Dendritic cell treated with granulocyte-macrophage colony-stimulating factor and Interleukin-4, amounts not matched to agents 40 ng/mL and 50 ng/mL, for 4 days (primary cell): ENCODE measurements at regions not wholly inside any gene's neighbourhood (a gene's known extent, or its start where the extent isn't known, plus 50 kb on each side); places are given as distances from the start of the nearest gene placed in this dataset.

Experiments used
- H3K27ac Mint-ChIP-seq: one replicate; pipeline ENCODE4 v1.8.0; 2022; ENCODE audit warnings: mild to moderate bottlenecking, mixed read lengths
- H3K27me3 Mint-ChIP-seq: one replicate; pipeline ENCODE4 v1.8.0; 2022; ENCODE audit warnings: mild to moderate bottlenecking, mixed read lengths
- H3K36me3 Mint-ChIP-seq: one replicate; pipeline ENCODE4 v1.8.0; 2022; ENCODE audit warnings: low read depth, mixed read lengths
- H3K4me1 Mint-ChIP-seq: one replicate; pipeline ENCODE4 v1.8.0; 2022; ENCODE audit warnings: low read depth, mixed read lengths
- H3K4me3 Mint-ChIP-seq: one replicate; pipeline ENCODE4 v1.8.0; 2022; ENCODE audit warnings: mild to moderate bottlenecking, moderate library complexity, mixed read lengths
- H3K9me3 Mint-ChIP-seq: one replicate; pipeline ENCODE4 v1.8.0; 2022; ENCODE audit warnings: mixed read lengths
- intact Hi-C: fragments of 100-400 bp; cut with micrococcal nuclease; formaldehyde crosslinking; loops from one replicate; pipeline ENCODE4 v1.15.0; 2022

- no peak overlapping the region for H3K27ac Mint-ChIP-seq
- no peaks in the 10 kb centered on the region for H3K4me1 Mint-ChIP-seq
- H3K36me3 Mint-ChIP-seq: no peaks in the 10 kb centered on the region
- H3K4me3 Mint-ChIP-seq: no peak overlapping the region
- intact Hi-C loops: no loop called here
- peaks cover 3% of the 10 kb centered on the region for H3K9me3 Mint-ChIP-seq
- H3K27me3 Mint-ChIP-seq: no peaks in the 10 kb centered on the region
Observed at GRCh38 chr3:167120828-167121227, 259.3 kb downstream of the ZBBX start.

- H3K4me1 Mint-ChIP-seq: no peaks in the 10 kb centered on the region
- no peaks in the 10 kb centered on the region for H3K36me3 Mint-ChIP-seq
- peaks cover 1% of the 10 kb centered on the region for H3K27me3 Mint-ChIP-seq
- peaks cover 9% of the 10 kb centered on the region for H3K9me3 Mint-ChIP-seq
- no peak overlapping the region for H3K4me3 Mint-ChIP-seq
- intact Hi-C loops: no loop called here
- H3K27ac Mint-ChIP-seq: no peak overlapping the region
Observed at GRCh38 chr3:167116120-167116922, 263.8 kb downstream of the ZBBX start.

DNA sequence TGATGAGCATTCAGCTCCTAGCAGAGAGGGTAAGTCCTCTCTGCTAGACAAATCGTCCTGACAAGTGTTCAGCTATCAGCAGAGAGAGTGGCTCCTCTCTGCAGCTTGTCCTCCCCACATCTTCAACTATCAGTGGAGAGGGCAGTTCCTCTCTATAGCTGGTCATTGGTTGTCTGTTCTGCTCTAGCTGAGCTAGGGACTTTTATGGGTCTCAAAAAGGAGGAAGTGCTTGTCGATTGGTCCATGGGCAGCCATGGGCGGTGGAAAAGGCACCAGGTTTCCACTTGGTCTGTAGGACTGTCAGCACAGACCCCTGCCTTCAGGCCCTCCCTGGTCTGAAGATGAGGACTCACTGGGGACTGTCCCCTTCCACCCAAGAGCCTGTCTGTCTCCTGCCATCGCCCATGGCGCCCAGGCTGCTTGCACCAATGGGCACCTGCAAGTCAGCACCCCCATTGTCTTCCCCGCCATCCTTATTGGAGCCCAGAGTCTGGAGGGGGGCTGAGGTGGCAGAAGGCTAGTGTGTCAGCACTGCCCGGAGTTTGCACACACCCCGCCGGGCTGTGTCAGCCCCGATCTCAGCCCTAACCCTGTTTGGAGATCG, 264.7 kb downstream of the ZBBX start:
- Mint-ChIP-seq H3K4me1 (no peaks in the 10 kb centered on the region), H3K9me3 (peaks cover 9% of the 10 kb centered on the region), H3K36me3 (no peaks in the 10 kb centered on the region), H3K27me3 (peaks cover 1% of the 10 kb centered on the region), H3K4me3 (no peak overlapping the region), H3K27ac (no peak overlapping the region)
- intact Hi-C loops: no loop called here

- Mint-ChIP-seq H3K4me3 (no peak overlapping the region), H3K9me3 (peaks cover 9% of the 10 kb centered on the region), H3K4me1 (no peaks in the 10 kb centered on the region), H3K27me3 (peaks cover 1% of the 10 kb centered on the region), H3K27ac (no peak overlapping the region), H3K36me3 (no peaks in the 10 kb centered on the region)
- intact Hi-C loops: no loop called here
Observed at GRCh38 chr3:167114619-167115018, 265.5 kb downstream of the ZBBX start.

DNA sequence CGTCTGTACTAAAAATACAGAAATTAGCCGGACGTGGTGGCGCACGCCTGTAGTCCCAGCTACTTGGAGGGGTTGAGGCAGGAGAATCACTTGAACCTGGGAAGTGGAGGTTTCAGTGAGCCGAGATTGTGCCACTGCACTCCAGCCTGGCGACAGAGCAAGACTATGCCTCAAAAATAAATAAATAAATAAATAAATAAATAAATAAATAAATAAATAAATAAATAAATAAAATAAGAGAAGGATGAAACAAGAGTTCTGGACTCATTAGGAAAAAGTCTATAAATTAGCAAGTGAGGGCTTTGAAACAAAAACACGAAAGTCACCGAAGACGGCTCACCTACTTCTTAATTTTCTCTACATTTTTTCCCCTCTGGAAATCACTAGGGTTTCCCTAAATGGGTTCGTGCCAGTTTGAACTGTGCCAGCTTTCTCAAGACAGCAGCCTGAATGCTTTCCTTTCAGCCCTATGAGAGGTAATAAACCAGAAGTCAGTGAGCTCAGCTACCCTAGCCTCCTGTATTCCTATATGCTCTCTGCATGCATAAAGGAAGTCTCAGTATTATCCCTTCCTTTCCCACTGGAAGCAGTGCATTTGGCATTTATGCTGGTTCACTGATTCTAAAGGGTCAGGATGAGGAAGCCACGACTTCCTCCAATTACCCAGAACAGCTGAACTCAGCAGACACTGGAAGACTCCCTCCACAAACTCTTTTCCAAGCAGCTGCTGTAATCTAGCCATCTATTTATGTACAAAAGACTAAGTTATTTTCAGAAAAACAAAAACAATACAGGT, 266.9 kb downstream of the ZBBX start:
- Mint-ChIP-seq H3K4me1 (no peaks in the 10 kb centered on the region), H3K36me3 (no peaks in the 10 kb centered on the region), H3K9me3 (peaks cover 9% of the 10 kb centered on the region), H3K4me3 (no peak overlapping the region), H3K27ac (no peak overlapping the region), H3K27me3 (peaks cover 1% of the 10 kb centered on the region)
- intact Hi-C loops: no loop called here

- no peaks in the 10 kb centered on the region for H3K36me3 Mint-ChIP-seq
- H3K4me1 Mint-ChIP-seq: no peaks in the 10 kb centered on the region
- no peak overlapping the region for H3K27ac Mint-ChIP-seq
- peaks cover 7% of the 10 kb centered on the region for H3K9me3 Mint-ChIP-seq
- intact Hi-C loops: no loop called here
- H3K4me3 Mint-ChIP-seq: no peak overlapping the region
- peaks cover 1% of the 10 kb centered on the region for H3K27me3 Mint-ChIP-seq
Observed at GRCh38 chr3:167110901-167111300, 269.2 kb downstream of the ZBBX start.

- no peaks in the 10 kb centered on the region for H3K9me3 Mint-ChIP-seq
- H3K4me1 Mint-ChIP-seq: no peaks in the 10 kb centered on the region
- no peaks in the 10 kb centered on the region for H3K36me3 Mint-ChIP-seq
- H3K27ac Mint-ChIP-seq: no peak overlapping the region
- intact Hi-C loops: no loop called here
- H3K27me3 Mint-ChIP-seq: peaks cover 1% of the 10 kb centered on the region
- no peak overlapping the region for H3K4me3 Mint-ChIP-seq
Observed at GRCh38 chr3:167109746-167110145, 270.4 kb downstream of the ZBBX start.

DNA sequence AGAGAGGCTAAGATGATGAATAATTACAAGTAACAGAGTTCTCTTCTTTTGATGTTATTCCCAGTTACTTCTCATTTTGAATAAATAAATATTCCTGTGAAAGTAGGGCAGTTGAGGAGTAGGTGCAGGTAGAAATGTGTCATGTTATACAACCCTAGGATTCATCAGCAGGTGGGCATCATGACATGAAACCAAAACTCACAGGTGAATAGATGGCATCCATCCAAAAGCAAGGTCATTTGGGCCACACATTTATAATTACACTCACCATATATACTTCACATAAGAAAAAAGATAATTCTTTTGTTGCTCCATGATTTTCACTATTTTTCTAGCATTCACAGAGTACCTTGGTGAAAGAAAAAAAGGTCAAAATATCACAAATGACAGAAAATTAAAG, 273.6 kb downstream of the ZBBX start:
- no peak overlapping the region for H3K27ac Mint-ChIP-seq
- no peaks in the 10 kb centered on the region for H3K4me1 Mint-ChIP-seq
- no peak overlapping the region for H3K4me3 Mint-ChIP-seq
- H3K36me3 Mint-ChIP-seq: no peaks in the 10 kb centered on the region
- H3K27me3 Mint-ChIP-seq: no peaks in the 10 kb centered on the region
- intact Hi-C loops: no loop called here
- no peaks in the 10 kb centered on the region for H3K9me3 Mint-ChIP-seq

GRCh38 chr3:167102071-167102470, 278.0 kb downstream of the ZBBX start:
- no peaks in the 10 kb centered on the region for H3K4me1 Mint-ChIP-seq
- no peaks in the 10 kb centered on the region for H3K9me3 Mint-ChIP-seq
- H3K36me3 Mint-ChIP-seq: no peaks in the 10 kb centered on the region
- intact Hi-C loops: no loop called here
- no peaks in the 10 kb centered on the region for H3K27me3 Mint-ChIP-seq
- no peak overlapping the region for H3K4me3 Mint-ChIP-seq
- H3K27ac Mint-ChIP-seq: no peak overlapping the region

- no peak overlapping the region for H3K27ac Mint-ChIP-seq
- H3K4me3 Mint-ChIP-seq: no peak overlapping the region
- no peaks in the 10 kb centered on the region for H3K9me3 Mint-ChIP-seq
- H3K27me3 Mint-ChIP-seq: no peaks in the 10 kb centered on the region
- intact Hi-C loops: no loop called here
- H3K36me3 Mint-ChIP-seq: no peaks in the 10 kb centered on the region
- no peaks in the 10 kb centered on the region for H3K4me1 Mint-ChIP-seq
Observed at GRCh38 chr3:167100651-167101050, 279.4 kb downstream of the ZBBX start.

DNA sequence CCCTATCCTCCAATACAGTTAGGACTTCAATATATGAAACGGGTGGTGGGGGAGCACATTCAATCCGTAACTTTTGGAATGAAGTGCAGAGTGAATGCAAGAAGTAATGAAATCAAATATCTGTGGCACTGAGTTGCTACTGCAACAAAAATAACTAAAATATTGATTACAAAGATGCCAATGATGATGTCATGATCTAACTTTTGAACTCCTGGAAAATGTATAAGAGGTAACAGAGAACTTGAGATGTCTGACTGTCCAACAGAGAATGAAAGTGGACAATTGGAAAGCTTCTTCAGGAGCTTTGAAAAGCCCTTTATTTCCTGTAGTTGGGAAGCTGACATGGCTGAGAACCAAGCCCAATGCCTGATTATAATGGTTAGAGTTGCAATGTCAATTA, 279.9 kb downstream of the ZBBX start:
- no peaks in the 10 kb centered on the region for H3K9me3 Mint-ChIP-seq
- H3K36me3 Mint-ChIP-seq: no peaks in the 10 kb centered on the region
- H3K27me3 Mint-ChIP-seq: no peaks in the 10 kb centered on the region
- intact Hi-C loops: no loop called here
- no peak overlapping the region for H3K27ac Mint-ChIP-seq
- no peak overlapping the region for H3K4me3 Mint-ChIP-seq
- no peaks in the 10 kb centered on the region for H3K4me1 Mint-ChIP-seq

GRCh38 chr3:167095976-167096375, 284.1 kb downstream of the ZBBX start:
- Mint-ChIP-seq H3K27me3 (no peaks in the 10 kb centered on the region), H3K9me3 (no peaks in the 10 kb centered on the region), H3K36me3 (no peaks in the 10 kb centered on the region), H3K4me1 (no peaks in the 10 kb centered on the region), H3K4me3 (no peak overlapping the region), H3K27ac (no peak overlapping the region)
- intact Hi-C loops: no loop called here

DNA sequence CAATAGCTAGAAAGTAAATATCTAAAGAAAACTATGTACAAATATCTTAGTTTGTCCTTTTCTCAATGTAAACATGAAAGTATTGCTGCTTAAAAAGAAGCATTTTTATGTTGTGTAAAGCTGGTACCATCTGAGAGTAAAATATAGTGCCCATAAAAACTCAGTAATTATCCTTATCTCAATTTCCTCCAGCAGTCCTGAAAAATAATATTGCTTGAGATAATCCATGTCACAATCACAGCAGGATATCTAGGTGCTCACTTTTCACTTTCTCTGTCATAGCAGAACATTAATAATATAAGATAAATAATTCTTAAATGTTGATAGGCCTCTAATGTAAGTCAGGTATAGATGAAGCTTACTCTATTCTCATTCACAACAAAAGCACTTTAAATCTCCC, 285.5 kb downstream of the ZBBX start:
- intact Hi-C loops: no loop called here
- no peaks in the 10 kb centered on the region for H3K36me3 Mint-ChIP-seq
- no peaks in the 10 kb centered on the region for H3K4me1 Mint-ChIP-seq
- H3K27me3 Mint-ChIP-seq: no peaks in the 10 kb centered on the region
- no peak overlapping the region for H3K4me3 Mint-ChIP-seq
- H3K27ac Mint-ChIP-seq: no peak overlapping the region
- no peaks in the 10 kb centered on the region for H3K9me3 Mint-ChIP-seq

GRCh38 chr3:167091226-167091625, 288.9 kb downstream of the ZBBX start:
- Mint-ChIP-seq H3K27ac (no peak overlapping the region), H3K4me3 (no peak overlapping the region), H3K9me3 (no peaks in the 10 kb centered on the region), H3K27me3 (no peaks in the 10 kb centered on the region), H3K36me3 (no peaks in the 10 kb centered on the region), H3K4me1 (no peaks in the 10 kb centered on the region)
- intact Hi-C loops: no loop called here
